Left ventricle myocardium superior (tissue), 1 donor: ENCODE measurements at regions not wholly inside any gene's neighbourhood (a gene's known extent, or its start where the extent isn't known, plus 50 kb on each side); places are given as distances from the start of the nearest gene placed in this dataset.
"Not testable (repeated sequence)": the region's sequence is repeated elsewhere in the genome, so short reads cannot be mapped to it uniquely, and the experiment has no call there.

Source experiments
- ATAC-seq: fragments of 200-7000 bp; cut with Tn5 transposase; one replicate; pipeline ENCODE4 v1.9.1; 2020; ENCODE audit warnings: mild to moderate bottlenecking, moderate library complexity
- DNase-seq: peaks from one replicate; pipeline ENCODE4 v3.0.0-alpha.2; 2020
- intact Hi-C: fragments of 100-400 bp; cut with micrococcal nuclease; formaldehyde crosslinking; loops from one replicate; pipeline ENCODE4 v1.11.0; 2022
- donor health status: DM: no; HTN: yes; CAD: no; lungs with severe emphysema.

DNA sequence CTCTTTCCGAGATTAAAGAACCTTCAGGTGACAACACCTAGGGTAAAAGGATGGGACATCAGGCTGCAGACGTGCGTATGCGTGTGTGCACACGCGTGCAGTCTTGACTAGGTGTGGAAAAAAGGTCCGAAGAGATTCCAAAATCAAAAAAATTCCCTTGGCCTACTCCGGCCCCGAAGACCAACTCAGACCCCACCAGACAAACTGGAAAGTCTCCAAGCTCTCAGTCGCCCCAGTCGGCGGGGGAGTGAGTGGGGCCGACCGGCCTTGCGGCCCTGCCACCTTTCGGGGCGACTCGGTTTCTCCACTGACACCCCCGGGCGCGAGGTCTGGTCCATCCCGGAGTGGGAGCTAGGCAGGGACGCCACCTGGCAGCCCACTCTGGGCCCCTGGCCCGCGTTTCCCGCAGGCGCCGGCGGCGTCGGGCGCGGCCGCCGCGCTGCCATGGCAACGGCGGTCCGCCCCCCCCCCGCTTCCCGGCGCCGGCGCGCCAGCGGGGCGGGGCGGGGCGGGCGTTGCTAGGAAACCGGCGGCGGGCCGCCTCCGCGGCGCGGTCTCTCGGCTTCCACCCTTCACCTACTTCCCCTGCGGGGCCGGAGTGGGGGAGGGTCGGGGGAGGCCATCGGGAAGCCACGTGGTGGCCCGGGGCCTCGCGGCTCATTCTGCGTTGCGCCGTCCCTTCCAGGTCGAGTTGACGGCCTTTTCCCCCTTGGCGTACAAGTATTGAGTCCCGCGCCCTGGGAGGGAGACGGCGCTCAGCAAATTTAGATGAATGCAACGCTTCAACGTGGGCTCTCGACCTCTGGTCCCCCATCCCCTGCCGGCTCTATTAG, 253.1 kb downstream of the EFCAB11 start:
- DNase-seq, result peak; percentile 93
- intact Hi-C loops, result no loop called here
- ATAC-seq, result peak; percentile 96

DNA sequence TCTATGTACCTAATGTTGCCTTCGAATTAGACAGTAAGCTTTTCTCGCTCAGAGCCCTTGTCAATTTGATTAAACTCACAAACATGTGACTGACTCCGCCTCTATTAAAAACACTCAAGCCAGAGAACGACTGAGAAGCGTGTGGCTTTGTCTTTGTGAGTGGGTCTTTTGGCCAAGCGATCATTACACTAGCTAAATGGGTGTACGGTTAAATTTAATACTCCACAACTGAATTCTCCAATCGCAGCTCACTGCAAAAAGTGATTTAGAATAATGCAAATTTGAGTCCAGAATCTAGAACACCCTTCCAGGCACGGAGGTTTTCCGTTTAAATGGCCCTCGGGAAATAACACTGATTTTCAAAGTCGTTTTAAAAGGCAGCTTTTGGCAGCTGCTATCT, 253.7 kb downstream of the EFCAB11 start:
- DNase-seq, result no peak
- intact Hi-C loops, result no loop called here
- no peak for ATAC-seq

DNA sequence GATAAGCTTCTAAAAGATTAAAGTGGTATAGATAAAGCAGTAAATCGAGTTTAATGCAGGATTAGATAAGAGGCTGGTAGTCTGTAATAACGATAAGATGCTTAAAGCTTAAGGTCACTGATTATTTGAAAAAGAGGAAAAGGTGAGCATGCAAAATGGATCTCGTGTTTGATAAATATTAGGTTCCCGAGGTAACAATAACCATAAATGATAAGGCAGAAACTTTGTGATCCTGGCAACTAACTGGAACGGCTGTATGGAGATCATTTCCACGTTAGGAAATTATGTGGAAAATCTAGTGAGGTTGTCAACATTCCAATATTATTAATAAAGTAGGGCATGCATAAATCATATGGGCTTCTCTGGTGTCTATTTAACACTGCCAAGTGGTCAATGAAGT, 255.5 kb downstream of the EFCAB11 start:
- DNase-seq, result no peak
- intact Hi-C loops, result no loop called here
- no peak for ATAC-seq

DNA sequence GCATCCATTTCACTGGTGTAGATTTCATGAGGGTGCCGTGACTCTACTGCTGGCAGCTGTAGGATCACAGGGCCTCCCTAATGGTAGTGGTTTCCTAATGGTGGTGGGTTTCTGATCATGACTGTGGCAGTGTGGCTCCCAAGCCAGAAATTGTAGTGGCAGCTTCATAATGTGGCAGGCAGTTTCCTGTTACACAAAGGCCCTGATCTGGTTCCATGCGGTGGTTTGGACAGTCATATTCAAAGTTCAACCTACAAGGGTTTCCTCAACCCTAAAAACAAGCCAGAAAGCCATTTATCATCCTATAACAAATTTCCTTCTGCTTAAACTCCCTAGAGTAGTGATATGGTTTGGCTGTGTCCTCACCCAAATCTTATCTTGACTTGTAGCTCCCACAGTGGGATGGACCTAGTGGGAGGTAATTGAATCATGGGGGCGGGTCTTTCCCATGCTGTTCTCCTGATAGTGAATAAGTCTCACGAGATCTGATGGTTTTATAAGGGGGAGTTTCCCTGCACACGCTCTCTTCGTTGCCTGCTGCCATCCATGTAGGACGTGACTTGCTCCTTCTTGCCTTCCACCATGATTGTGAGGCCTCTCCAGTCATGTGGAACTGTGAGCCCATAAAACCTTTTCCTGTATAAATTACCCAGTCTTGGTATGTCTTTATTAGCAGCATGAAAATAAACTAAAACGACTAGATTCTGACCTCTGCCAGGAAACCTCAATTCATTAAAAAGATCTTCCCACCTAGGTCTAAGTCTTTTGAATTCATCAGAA, 257.1 kb downstream of the EFCAB11 start:
- ATAC-seq, result no peak
- DNase-seq, result no peak
- intact Hi-C loops, result no loop called here

DNA sequence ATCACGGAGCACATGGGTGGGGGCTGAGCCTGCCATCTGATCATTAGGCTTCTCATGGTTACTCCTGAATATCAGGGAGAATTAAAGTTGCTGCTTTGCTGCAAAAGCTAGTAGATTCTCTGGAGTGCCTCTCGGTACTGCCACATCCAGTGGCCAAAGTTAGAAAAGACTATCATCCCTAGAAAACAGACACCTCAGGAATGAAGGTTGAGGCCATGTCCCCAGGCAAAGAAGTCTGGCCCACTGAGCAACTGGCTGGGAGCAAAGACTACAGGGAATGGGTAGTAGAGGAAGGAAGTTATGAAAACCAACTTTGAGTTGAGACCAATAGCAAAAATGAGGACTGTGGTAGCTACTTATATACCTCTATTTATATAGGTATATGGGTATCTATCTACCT, 258.7 kb downstream of the EFCAB11 start:
- ATAC-seq, result no peak
- intact Hi-C loops, result no loop called here
- DNase-seq, result no peak

DNA sequence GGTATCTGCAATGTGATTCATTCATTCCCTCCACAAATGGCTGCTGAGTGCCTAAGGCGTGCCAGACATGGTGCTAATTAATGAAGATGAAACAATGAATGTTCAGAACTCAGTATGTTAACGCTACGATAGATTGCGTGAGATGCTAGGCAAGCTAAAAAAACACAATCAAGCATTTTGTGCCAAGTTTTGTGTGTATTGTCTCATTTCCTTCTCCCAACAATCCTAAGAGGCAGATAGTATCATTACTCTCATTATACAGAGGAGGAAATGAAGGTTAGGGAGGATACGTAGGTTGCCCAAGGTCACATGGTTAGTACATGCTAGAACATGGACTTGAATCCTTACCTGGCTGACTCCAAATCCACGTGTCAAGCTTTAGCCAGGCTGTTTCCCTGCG, 264.4 kb downstream of the EFCAB11 start:
- intact Hi-C loops, result no loop called here
- DNase-seq (no peak), ATAC-seq (peak; percentile 36)

DNA sequence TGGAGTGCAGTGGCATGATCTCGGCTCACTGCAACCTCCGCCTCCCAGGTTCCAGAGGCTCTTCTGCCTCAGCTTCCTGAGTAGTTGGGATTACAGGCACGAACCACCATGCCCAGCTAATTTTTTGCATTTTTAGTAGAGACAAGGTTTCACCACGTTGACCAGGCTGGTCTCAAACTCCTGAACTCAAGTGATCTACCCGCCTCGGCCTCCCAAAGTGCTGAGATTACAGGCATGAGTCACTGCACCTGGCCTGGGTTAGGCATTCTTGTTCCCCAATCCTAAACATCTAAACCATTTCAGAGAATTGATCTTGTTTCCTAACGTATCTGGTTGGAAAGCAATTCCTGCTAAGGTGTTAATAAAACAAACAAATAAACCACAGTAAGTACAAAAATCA, 264.8 kb downstream of the EFCAB11 start:
- intact Hi-C loops, DNase-seq, ATAC-seq: not testable (repeated sequence)

DNA sequence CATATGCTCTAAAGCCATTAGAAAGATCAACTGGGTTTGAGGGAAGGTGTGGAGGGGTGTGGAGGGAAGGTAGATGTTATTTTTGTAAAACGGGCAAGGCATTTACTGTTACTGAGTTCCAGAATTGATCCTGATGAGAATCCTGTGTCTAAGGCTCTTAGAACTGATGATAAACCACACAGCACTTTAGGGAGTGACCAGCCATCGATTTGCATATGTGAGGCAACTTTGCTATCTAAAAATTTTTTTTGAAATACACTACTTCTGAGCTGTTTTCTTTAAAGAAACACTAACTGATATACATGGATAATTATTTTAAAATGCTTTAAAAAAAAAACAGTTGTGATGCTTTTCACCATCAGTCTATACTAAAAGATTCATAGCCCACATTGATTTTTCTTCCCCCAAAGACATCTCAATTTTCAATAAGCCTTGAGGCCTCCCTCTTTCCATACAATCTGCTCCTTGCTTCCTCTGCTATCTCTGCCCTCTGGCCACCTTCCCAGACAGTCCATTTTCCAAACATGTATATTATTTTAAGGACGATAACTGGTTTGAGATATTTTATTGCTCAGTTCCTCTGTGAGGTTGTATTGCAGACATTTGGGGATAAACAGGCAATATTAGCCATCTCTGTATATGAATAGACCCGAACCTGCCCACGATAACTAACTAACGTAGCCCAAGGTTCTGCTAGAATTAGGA, 265.9 kb downstream of the EFCAB11 start:
- intact Hi-C loops, result no loop called here
- ATAC-seq (no peak), DNase-seq (no peak)

DNA sequence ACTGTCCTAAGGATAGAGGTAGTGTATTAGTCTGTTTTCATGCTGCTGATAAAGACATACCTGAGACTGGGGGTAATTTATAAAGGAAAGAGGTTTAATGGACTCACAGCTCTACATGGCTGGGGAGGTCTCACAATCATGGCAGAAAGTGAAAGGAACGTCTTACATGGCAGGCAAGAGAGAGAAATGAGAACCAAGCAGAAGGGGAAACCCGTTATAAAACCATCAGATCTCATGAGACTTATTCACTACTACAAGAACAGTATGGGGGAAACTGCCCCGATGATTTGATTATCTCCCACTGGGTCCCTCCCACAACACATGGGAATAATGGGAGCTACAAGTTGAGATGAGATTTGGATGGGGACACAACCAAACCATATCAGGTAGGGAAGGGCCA, 267.4 kb downstream of the EFCAB11 start:
- ATAC-seq, DNase-seq, intact Hi-C loops: not testable (repeated sequence)

DNA sequence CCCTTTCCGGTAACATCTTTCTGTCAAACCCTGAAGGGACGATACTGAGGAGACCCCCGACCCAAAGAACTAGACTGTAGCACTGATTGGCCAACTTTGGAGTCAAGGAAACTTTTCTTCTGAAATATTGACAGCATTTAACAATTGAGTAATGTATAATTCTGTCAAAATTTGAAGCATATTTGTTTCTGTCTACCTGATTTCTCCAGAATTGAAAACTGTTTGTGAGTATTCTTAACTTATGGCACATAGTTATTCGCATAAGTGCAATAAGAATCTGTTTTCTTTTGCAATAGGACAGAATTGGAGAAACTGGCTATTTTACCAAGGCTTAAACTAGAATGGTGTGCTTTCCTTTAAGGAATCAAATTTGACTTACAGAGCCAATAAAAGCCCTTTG, 267.1 kb upstream of the FOXN3 start:
- DNase-seq, result no peak
- no peak for ATAC-seq
- intact Hi-C loops, result no loop called here

DNA sequence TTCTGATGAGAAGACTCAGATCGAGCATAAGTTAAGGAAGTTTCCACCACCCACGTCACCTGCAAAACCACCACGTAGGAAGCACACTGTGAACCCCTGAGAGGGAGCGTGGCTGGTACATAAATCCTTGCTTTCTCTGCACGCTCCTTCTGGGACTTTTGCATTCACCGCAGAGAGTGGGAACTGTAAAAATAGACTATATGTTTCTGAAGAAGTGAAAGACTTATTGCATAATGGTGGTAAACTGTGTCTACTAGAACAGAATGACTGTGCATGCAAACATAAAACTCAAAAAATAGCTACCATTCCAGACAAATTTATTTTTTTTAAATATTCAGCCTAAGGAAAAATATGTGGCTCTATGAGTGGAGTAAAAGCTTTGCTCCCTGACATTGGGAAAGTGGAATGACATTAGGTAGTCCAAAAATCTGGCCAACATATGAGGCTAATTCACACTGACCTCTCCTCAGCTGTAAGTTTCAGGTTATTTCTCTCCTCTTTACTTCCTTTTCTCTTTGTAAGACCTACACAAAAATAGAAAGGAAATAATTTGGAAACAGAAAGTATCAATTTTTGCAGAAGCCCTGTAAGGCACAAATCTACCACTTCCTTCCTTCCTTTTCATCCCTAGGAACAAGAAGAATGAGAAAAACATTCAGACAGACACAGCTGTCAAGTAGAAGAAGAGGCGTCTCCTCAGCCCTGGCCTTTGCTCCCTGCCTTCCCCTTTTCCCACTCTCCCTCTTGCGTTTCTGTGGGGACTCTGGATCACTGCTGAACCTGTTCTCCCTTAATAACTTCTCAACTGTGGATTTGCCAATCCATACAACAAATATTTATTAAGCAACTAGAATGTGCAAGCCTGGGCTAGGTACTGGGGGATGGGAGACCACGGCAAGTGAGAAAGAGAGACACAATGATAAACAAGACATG, 264.3 kb upstream of the FOXN3 start:
- ATAC-seq, result peak; percentile 67
- intact Hi-C loops, result no loop called here

DNA sequence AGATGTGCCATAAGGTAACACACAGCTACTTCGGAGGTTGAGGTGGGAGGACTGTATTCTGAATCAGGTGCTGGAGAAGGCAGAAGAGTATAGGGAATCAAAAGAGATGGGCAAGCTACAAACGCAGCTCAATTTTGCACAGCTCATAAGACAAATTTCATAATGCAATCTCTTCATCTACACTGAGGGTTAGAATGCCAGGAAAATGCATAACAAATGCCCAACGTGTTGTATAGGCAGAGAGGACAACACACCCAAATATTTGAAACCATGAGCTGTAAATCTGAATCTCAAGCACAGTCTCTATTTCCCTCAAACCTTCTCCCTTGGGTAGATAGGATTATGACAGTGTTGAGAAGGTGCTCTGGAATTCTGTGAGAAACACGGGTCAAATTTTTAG, 263.1 kb upstream of the FOXN3 start:
- no peak for ATAC-seq
- intact Hi-C loops, result no loop called here

More for the DNA sequence above, 264.3 kb upstream of the FOXN3 start:
- no peak for DNase-seq

DNA sequence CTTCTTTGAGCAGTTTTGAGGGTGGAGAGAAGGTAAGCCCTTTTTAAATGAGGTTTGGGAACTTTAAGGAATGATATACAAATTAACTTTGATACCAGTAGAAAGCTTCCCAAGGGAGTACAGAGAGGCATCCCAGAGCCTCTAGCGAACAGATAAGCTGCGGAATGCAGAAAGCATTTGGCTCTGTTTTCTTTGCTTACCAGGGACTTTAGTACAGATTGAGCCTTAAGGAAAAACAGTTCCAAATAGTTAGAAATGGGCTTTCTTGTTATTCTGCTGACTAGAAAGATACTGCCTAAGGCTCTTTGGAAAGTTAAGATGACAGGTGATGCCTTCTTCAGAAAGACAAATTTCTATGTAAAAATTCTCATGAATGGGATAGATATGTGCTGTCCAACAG, 261.7 kb upstream of the FOXN3 start:
- intact Hi-C loops, result no loop called here

More for the DNA sequence above, 263.1 kb upstream of the FOXN3 start:
- no peak for DNase-seq

DNA sequence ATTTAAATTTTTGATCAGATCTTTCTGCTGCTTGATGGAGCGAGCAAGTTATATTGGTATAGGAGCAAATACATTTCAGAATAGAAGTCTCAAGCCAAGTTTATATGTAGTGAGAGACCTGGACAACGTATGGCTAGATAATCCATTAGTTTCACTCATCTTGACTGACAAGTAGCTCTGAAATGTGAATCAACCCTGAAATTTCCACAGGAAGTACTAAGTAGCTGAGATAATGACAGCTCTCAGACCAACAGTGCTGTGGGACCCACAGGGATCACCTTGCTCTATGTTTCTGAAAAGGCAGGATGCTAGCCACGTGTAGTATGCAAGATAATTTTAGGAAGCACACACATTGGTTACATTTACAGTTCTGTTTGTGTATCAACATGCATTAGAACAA, 258.6 kb upstream of the FOXN3 start:
- DNase-seq (no peak), ATAC-seq (no peak)
- intact Hi-C loops, result no loop called here

More for the DNA sequence above, 261.7 kb upstream of the FOXN3 start:
- DNase-seq (no peak), ATAC-seq (peak; percentile 38)

DNA sequence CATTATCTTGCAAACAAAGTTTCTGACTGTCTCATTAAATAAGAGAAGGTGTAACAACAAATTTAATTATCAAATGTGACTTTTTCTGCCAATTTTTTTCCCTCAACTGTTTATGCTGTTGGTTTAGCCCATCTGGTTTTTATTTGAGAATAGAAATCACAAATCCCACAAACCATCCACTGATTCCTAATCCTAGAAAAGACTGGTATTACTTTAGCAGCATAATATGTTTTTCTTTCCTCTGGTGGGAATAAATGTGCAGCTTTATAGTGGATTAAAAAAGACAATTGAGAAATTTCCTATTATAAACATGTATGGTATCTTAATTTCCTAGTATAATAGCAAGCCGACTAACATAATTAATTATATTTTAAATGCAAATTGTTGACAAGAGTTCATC, 257.9 kb upstream of the FOXN3 start:
- ATAC-seq, result no peak
- no peak for DNase-seq
- intact Hi-C loops, result no loop called here

DNA sequence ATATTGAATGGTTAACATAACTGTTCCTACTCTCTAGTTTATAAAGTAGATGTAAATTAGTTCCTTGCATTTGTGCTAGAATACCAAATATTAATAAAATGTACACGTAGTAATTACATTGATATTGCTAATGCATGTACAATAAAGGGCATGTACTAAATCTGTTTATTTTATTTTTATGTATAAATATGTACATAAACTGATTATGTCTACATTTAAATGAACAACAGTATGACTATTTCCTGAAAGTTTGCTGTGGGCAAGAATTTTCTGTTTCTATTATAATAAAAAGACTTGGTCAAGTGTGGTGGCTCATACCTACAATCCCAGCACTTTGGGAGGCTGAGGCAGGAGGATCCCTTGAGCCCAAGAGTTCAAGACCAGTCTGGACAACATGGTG, 257.2 kb upstream of the FOXN3 start:
- ATAC-seq (no peak), DNase-seq (no peak)
- intact Hi-C loops, result no loop called here

DNA sequence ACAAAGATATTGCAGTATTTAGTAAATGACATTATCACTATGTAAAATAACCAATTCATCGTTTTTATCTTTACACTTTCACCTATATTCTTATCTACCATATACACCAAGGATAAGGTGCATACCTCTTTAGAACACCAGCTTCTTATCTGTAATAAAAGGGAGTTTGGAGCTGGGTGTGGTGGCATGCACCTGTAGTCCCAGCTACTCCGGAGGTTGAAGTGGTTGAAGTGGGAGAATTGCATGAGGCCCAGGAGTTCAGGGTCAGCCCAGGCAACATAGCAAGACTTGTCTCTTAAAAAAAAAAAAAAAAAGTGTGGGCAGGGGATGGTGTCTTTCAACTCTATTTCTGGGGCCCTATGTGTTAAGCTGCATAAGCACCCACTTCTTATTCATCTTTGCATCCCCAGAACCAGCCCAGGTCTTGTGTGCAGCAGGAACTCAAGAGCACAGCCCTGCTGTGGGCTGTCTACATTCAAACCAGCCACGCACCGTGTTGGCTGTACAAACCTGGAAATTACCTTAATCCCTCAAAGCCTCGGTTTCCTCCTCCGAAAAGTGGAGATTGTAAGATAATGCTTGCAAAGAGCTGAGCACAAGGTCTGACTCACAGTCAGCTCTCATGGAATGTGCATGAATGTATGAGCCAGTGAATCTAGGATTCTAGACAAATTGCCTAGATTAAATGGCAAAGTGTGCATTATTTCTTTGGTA, 256.6 kb upstream of the FOXN3 start:
- no peak for ATAC-seq
- DNase-seq, result no peak
- intact Hi-C loops, result no loop called here
